ENCODE measurements at regions not wholly inside any gene's neighbourhood (a gene's known extent, or its start where the extent isn't known, plus 50 kb on each side); places are given as distances from the start of the nearest gene placed in this dataset.

DNA sequence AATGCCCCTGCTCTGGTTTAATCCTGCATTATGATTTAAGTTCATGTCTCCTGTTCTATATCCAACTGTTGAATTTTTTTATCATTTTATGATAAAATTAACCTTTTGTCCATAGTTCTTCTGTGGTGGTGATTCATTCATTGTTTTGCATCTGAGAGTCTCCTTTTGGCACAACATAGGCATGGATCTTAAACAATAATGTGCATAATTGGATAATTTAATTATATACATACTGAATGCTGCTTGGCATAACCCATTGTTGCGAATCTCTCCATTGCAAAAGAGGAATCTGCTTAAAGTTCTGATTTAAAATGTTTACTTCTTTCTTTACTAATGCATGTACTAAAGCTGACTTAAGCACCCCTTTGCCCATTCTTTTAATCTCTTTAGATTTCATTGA is 2788.4 kb downstream of the PCDH9 start:
- DNase-seq (ENCODE audit: low spot score), result no peak
- no peak for TF ChIP-seq CTCF (IDR thresholded peaks at IDR 0.05; ENCODE audit: extremely low read depth, missing control alignments)

GRCh38 chr13:64438084-64438483 is 2792.1 kb downstream of the PCDH9 start:
- no peak for TF ChIP-seq CTCF (IDR thresholded peaks at IDR 0.05; ENCODE audit: extremely low read depth, missing control alignments)
- DNase-seq (ENCODE audit: low spot score), result no peak

- no peak for DNase-seq (ENCODE audit: low spot score)
These were observed 2800.4 kb downstream of the PCDH9 start for GRCh38 chr13:64429691-64430090.

GRCh38 chr13:64428196-64428595 is 2801.9 kb downstream of the PCDH9 start:
- DNase-seq (ENCODE audit: low spot score), result no peak
- no peak for TF ChIP-seq CTCF (IDR thresholded peaks at IDR 0.05; ENCODE audit: extremely low read depth, missing control alignments)

More at GRCh38 chr13:64429691-64430090, 2800.4 kb downstream of the PCDH9 start:
- TF ChIP-seq CTCF (IDR thresholded peaks at IDR 0.05; ENCODE audit: extremely low read depth, missing control alignments), result no peak

- DNase-seq (ENCODE audit: low spot score), result no peak
- no peak for TF ChIP-seq CTCF (IDR thresholded peaks at IDR 0.05; ENCODE audit: extremely low read depth, missing control alignments)
These were observed 2806.7 kb downstream of the PCDH9 start for GRCh38 chr13:64423467-64423866.

DNA sequence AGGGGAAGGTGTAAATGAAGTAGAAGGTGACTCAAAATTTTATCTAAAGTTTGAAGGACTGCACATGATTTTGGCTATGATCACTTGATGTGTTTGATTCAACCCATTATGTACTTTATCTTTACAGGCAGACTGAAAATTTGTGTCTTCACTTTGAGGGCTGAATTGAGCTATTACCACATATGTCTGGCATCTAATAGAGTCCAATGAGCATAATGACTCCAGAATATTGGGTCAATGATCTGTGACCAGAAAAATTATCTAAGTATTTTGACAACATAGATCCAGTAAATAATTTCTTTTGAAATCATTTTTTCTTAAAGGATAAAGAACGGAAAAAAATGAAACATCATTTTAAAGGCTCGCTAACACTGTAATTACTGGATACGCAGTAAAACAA is 2810.0 kb downstream of the PCDH9 start:
- no peak for TF ChIP-seq CTCF (IDR thresholded peaks at IDR 0.05; ENCODE audit: extremely low read depth, missing control alignments)
- DNase-seq (ENCODE audit: low spot score), result no peak

DNA sequence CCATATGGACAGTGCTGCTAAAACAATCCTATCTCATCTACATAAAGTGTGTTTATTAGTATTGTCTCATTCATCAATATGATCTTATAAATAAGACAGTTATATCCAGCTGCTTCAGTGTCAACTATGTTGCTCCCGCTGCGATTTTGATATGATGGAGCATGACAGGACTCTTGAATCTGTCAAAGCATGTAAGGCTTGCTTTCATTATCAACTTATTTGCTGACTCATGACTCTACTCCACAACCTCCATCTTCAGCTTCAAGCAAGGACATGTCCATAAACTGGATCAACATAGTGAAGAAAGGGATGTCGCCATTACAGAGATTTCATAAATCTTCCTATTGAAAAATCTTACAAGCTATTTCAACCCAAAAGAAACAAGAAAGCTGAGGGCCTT is 2812.6 kb downstream of the PCDH9 start:
- no peak for DNase-seq (ENCODE audit: low spot score)
- no peak for TF ChIP-seq CTCF (IDR thresholded peaks at IDR 0.05; ENCODE audit: extremely low read depth, missing control alignments)
